Stomach (tissue), 8 donors: ENCODE measurements at regions not wholly inside any gene's neighbourhood (a gene's known extent, or its start where the extent isn't known, plus 50 kb on each side); places are given as distances from the start of the nearest gene placed in this dataset.

Experiments
- DNase-seq, 2 donors: peaks; one replicate each; pipeline versions ENCODE4 v3.0.0 to v3.0.0-alpha.2; 2013 to 2019
- H3K27ac ChIP-seq, 5 donors: fragments of 200-600 bp in 4 of 5; sonication (generic) in 4 of 5; one replicate each; pipeline ENCODE4 v1.5.1; 2013 to 2019; ENCODE audit warnings: mild to moderate bottlenecking in 1 of 5, moderate library complexity in 1 of 5
- H3K27me3 ChIP-seq, 3 donors: fragments of 200-600 bp; sonication (generic); one replicate each; pipeline ENCODE4 v1.5.1; 2017 to 2019; ENCODE audit warnings: mixed run types in 1 of 3
- H3K36me3 ChIP-seq, 4 donors: fragments of 200-600 bp; sonication (generic); 1 replicate in 3 of 4; 2 replicates in 1 of 4; pipeline ENCODE4 v1.5.1; 2016 to 2019
- H3K4me1 ChIP-seq, 4 donors: fragments of 200-600 bp; sonication (generic); one replicate each; pipeline ENCODE4 v1.5.1; 2016 to 2019
- H3K4me3 ChIP-seq, 4 donors: fragments of 200-600 bp; sonication (generic) in 3 of 4; one replicate each; pipeline ENCODE4 v1.5.1; 2016 to 2019; ENCODE audit warnings: mild to moderate bottlenecking in 1 of 4
- H3K9me3 ChIP-seq, 4 donors: fragments of 200-600 bp; sonication (generic); one replicate each; pipeline ENCODE4 v1.5.1; 2016 to 2019
- EP300 ChIP-seq: sonication (generic); formaldehyde crosslinking; IDR thresholded peaks from one replicate; pipeline ENCODE4 v1.6.1; 2017; ENCODE audit warnings: antibody characterized with exemption
- POLR2A ChIP-seq, 4 donors: fragments of 450-650 bp; IDR thresholded peaks; one replicate each; pipeline ENCODE4 v1.6.1; 2016; ENCODE audit warnings: antibody characterized with exemption in 4 of 4, control low read depth in 2 of 4, mild to moderate bottlenecking in 1 of 4, moderate library complexity in 1 of 4
- POLR2AphosphoS5 ChIP-seq, 3 donors: sonication (generic); formaldehyde crosslinking; IDR thresholded peaks; one replicate each; pipeline ENCODE4 v1.6.1; 2016; ENCODE audit warnings: antibody characterized with exemption in 3 of 3
- WGBS, 5 donors: extraction: QIAGEN DNeasy Blood & Tissue Kit in 3 of 5; methylation state at CpG; one replicate each; pipeline versions ENCODE4 v1.1.5 to v1.1.7; 2013 to 2018; 5-methylcytosine and 5-hydroxymethylcytosine counted together
- intact Hi-C: fragments of 100-400 bp; cut with DNase I; formaldehyde crosslinking; loops from one replicate; pipeline ENCODE4 v1.15.1; 2023; ENCODE audit warnings: low total_unique reads
- TF ChIP-seq, protein P1 (sequence below), 7 experiments: fragments of 450-650 bp in 4 of 7; fragments of 200-600 bp in 3 of 7; sonication (generic) in 3 of 7; IDR thresholded peaks; one replicate each; pipeline ENCODE4 v1.5.1; 2016 to 2019; ENCODE audit warnings: antibody characterized with exemption in 7 of 7, control low read depth in 2 of 7, mild to moderate bottlenecking in 1 of 7
- donor health status: healthy with polysubstance abuse.
- donor health status: Bipolar disorder and iron deficiency.
- donor health status: healthy.

DNA sequence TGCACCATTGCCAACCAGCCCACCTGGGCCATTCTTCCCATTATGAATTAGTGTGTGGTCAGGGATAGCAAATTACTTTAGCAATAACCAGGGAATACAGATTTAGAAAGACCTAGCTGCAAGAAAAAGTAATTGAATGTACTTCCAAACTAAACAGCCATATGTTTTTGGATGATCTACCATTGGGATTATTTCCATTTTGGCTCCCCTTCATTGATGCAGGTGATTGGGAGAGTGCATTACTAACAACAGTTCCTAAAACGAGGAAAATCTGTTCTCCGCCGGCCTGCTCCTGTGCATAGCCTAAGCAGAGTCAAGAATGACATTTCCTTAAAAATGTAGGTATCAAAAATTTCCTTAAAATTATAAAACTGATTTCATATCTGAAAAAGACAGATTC, 58.5 kb downstream of the MAIP1 start:
- H3K9me3 ChIP-seq, result peaks cover 0 to 8% (median 0%) of the 10 kb centered on the region in 4 donors
- no peak overlapping the region for H3K4me3 ChIP-seq
- intact Hi-C loops, result no loop called here
- no peaks in the 10 kb centered on the region for H3K4me1 ChIP-seq
- DNase-seq, result no peak
- 91 to 97% (median 93%) methylated on average over 3 of the region's 3 CpGs for WGBS, 5 donors
- no peaks in the 10 kb centered on the region for H3K36me3 ChIP-seq
- H3K27me3 ChIP-seq, result no peaks in the 10 kb centered on the region
- no peak overlapping the region for H3K27ac ChIP-seq
- no peak for TF ChIP-seq EP300
- no peak for TF ChIP-seq POLR2AphosphoS5 (IDR thresholded peaks at IDR 0.05)
- no peak for TF ChIP-seq POLR2A (IDR thresholded peaks at IDR 0.05)
- TF ChIP-seq, protein P1, sequence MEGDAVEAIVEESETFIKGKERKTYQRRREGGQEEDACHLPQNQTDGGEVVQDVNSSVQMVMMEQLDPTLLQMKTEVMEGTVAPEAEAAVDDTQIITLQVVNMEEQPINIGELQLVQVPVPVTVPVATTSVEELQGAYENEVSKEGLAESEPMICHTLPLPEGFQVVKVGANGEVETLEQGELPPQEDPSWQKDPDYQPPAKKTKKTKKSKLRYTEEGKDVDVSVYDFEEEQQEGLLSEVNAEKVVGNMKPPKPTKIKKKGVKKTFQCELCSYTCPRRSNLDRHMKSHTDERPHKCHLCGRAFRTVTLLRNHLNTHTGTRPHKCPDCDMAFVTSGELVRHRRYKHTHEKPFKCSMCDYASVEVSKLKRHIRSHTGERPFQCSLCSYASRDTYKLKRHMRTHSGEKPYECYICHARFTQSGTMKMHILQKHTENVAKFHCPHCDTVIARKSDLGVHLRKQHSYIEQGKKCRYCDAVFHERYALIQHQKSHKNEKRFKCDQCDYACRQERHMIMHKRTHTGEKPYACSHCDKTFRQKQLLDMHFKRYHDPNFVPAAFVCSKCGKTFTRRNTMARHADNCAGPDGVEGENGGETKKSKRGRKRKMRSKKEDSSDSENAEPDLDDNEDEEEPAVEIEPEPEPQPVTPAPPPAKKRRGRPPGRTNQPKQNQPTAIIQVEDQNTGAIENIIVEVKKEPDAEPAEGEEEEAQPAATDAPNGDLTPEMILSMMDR (IDR thresholded peaks at IDR 0.05), result no peak

- no peak overlapping the region for H3K27ac ChIP-seq
- WGBS, 5 donors, result 63 to 83% (median 70%) methylated on average over 5 of the region's 5 CpGs
- intact Hi-C loops, result no loop called here
- no peak overlapping the region for H3K4me3 ChIP-seq
- DNase-seq, result no peak
- H3K36me3 ChIP-seq, result no peaks in the 10 kb centered on the region
- H3K9me3 ChIP-seq, result peaks cover 0 to 8% (median 0%) of the 10 kb centered on the region in 4 donors
- no peaks in the 10 kb centered on the region for H3K4me1 ChIP-seq
- no peaks in the 10 kb centered on the region for H3K27me3 ChIP-seq
- TF ChIP-seq EP300 (no peak), POLR2AphosphoS5 (IDR thresholded peaks at IDR 0.05) (no peak), POLR2A (IDR thresholded peaks at IDR 0.05) (no peak)
- TF ChIP-seq, protein P1 (IDR thresholded peaks at IDR 0.05), result no peak
Measured at GRCh38 chr2:200021449-200022114, 66.2 kb downstream of the MAIP1 start.

DNA sequence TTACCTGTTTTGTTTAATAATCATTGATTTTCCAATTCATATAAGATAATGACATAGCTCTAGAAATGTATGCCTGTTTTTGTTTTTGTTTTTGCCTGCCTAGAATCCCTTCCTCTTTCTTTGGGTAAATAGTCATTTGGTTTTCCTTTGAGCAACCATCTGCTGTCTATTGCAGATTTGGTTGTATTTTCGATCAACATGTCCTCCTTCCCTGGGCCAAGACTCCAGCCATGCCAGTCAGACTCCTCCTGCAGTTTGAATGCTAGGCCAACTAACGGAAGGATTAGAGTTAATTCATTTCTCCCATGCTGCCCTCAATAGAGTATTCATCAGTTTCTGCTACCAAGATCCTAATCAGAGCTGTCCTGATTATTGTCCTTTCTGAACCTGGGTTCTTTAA, 67.1 kb downstream of the MAIP1 start:
- TF ChIP-seq EP300 (no peak), POLR2A (IDR thresholded peaks at IDR 0.05) (no peak), POLR2AphosphoS5 (IDR thresholded peaks at IDR 0.05) (no peak)
- TF ChIP-seq, protein P1 (IDR thresholded peaks at IDR 0.05), result no peak
- WGBS, 5 donors, result 80 to 93% (median 90%) methylated on average over 2 of the region's 2 CpGs
- Histone ChIP-seq H3K9me3 (peaks cover 0 to under 1% (median 0%) of the 10 kb centered on the region in 4 donors), H3K36me3 (no peaks in the 10 kb centered on the region), H3K4me3 (no peak overlapping the region), H3K4me1 (no peaks in the 10 kb centered on the region), H3K27ac (no peak overlapping the region), H3K27me3 (no peaks in the 10 kb centered on the region)
- DNase-seq, result no peak
- intact Hi-C loops, result no loop called here

DNA sequence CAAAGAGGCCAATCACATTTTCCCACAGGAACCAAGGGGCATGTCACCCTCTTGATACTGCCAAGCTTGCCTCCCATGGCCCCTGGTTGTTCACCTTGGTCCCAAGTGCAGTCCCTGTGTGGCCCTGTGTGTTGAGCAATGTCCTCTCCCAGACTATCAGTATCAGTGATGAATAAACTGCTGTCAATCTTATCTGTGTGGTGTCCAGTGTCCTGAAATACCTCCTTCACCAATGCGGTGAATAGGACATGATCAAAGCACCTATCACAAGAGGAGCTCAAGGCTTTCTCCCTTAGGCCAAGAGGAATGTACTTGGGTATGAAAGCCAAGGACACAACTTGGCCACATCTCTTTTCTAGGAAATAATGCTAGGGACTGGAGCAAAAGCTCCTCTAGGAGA, 68.2 kb downstream of the MAIP1 start:
- Histone ChIP-seq H3K4me1 (no peaks in the 10 kb centered on the region), H3K36me3 (no peaks in the 10 kb centered on the region), H3K9me3 (no peaks in the 10 kb centered on the region), H3K27me3 (no peaks in the 10 kb centered on the region), H3K4me3 (no peak overlapping the region), H3K27ac (no peak overlapping the region)
- DNase-seq, result no peak
- 89 to 98% (median 90%) methylated on average over 1 of the region's 1 CpG for whole genome bisulfite sequencing, 5 donors
- intact Hi-C loops, result no loop called here
- TF ChIP-seq POLR2AphosphoS5 (IDR thresholded peaks at IDR 0.05), result no peak
- TF ChIP-seq POLR2A (IDR thresholded peaks at IDR 0.05), result no peak
- TF ChIP-seq EP300, result no peak
- TF ChIP-seq, protein P1 (IDR thresholded peaks at IDR 0.05), result no peak
